ENCODE measurements at regions not wholly inside any gene's neighbourhood (a gene's known extent, or its start where the extent isn't known, plus 50 kb on each side); places are given as distances from the start of the nearest gene placed in this dataset.

DNA sequence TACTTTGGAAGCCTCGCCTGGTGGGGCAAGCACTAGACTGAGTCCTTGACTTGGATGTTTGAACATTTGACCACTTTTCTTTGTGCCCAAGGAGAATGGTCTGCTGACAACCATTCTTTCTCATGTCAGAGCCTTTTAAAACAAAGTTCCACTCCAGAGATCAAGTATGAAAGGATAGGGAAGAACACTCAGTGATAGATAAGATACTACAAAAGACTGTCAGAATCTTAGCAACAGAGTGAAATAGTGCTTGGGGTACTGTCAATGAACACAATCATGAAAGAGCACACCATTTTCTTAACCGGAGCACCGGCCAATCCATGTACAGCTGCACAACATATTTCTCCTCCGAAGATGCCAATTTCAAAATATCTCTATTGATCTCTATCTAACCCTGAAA is 82.8 kb upstream of the ADO start:
- Histone ChIP-seq H3K9me3 (ENCODE audit: low read depth, low read length) (no peaks in the 10 kb centered on the region), H3K4me2 (ENCODE audit: insufficient read depth, low read length) (no peak overlapping the region), H3K27me3 (ENCODE audit: insufficient read depth, low read length) (peaks cover 26% of the 10 kb centered on the region), H3K36me3 (ENCODE audit: insufficient read depth, low read length) (no peaks in the 10 kb centered on the region), H3K27ac (ENCODE audit: low read depth, low read length) (no peak overlapping the region), H3K4me1 (ENCODE audit: insufficient read depth, low read length) (no peaks in the 10 kb centered on the region), H4K20me1 (ENCODE audit: insufficient read depth, low read length) (no peaks in the 10 kb centered on the region), H2AFZ (ENCODE audit: low read length) (no peak overlapping the region), H3K4me3 (ENCODE audit: insufficient read depth, low read length) (no peak overlapping the region), H3K79me2 (ENCODE audit: insufficient read depth, low read length) (no peaks in the 10 kb centered on the region)
- no peak for DNase-seq (ENCODE audit: insufficient read length, low spot score, missing footprints)
- TF ChIP-seq, protein P1, sequence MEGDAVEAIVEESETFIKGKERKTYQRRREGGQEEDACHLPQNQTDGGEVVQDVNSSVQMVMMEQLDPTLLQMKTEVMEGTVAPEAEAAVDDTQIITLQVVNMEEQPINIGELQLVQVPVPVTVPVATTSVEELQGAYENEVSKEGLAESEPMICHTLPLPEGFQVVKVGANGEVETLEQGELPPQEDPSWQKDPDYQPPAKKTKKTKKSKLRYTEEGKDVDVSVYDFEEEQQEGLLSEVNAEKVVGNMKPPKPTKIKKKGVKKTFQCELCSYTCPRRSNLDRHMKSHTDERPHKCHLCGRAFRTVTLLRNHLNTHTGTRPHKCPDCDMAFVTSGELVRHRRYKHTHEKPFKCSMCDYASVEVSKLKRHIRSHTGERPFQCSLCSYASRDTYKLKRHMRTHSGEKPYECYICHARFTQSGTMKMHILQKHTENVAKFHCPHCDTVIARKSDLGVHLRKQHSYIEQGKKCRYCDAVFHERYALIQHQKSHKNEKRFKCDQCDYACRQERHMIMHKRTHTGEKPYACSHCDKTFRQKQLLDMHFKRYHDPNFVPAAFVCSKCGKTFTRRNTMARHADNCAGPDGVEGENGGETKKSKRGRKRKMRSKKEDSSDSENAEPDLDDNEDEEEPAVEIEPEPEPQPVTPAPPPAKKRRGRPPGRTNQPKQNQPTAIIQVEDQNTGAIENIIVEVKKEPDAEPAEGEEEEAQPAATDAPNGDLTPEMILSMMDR (IDR thresholded peaks at IDR 0.05; ENCODE audit: extremely low read depth, low read depth, low read length), result no peak

DNA sequence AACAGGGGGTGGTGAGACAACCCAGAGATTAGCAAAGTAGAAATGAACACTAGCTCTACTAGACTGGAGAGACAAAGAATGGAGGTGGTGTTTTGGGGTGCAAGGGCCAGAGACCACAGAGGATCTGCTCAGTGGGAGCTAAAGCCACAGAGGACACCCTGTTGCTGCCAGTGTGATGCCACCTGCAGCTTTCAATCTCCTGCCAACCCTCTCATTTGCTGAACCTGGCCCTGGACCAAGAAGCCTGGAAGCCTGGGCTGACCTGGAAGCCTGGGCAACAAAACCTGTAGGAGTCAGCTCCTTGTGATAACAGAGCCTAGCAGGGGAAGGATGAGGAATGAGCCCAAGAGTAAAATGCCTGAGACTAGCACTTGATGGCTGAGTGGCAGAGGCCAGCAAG is 81.1 kb upstream of the ADO start:
- Histone ChIP-seq H3K9me3 (ENCODE audit: low read depth, low read length) (no peaks in the 10 kb centered on the region), H3K4me2 (ENCODE audit: insufficient read depth, low read length) (no peak overlapping the region), H3K27ac (ENCODE audit: low read depth, low read length) (no peak overlapping the region), H4K20me1 (ENCODE audit: insufficient read depth, low read length) (no peaks in the 10 kb centered on the region), H3K36me3 (ENCODE audit: insufficient read depth, low read length) (no peaks in the 10 kb centered on the region), H3K79me2 (ENCODE audit: insufficient read depth, low read length) (no peaks in the 10 kb centered on the region), H2AFZ (ENCODE audit: low read length) (no peak overlapping the region), H3K4me1 (ENCODE audit: insufficient read depth, low read length) (no peaks in the 10 kb centered on the region), H3K27me3 (ENCODE audit: insufficient read depth, low read length) (peaks cover 28% of the 10 kb centered on the region), H3K4me3 (ENCODE audit: insufficient read depth, low read length) (no peak overlapping the region)
- TF ChIP-seq, protein P1 (IDR thresholded peaks at IDR 0.05; ENCODE audit: extremely low read depth, low read depth, low read length), result no peak
- no peak for DNase-seq (ENCODE audit: insufficient read length, low spot score, missing footprints)

DNA sequence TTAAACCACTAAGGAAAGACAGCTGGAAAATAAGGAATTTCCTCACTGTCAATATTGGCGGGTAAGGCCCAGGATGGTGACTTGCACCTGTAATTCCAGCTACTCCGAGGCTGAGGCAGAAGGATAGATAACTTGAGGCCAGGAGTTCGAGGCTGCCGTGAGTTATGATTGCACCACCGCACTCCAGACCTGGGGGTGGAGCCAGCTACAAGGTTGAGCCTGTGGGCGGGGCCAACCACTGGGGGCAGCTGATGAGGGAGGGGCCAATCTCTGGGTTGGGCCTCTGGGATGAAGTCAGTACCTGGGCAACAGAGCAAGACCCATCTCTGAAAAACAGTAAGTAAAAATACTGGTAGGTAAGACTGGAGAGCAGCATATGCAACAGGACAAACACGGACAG is 80.1 kb upstream of the ADO start:
- H3K27ac ChIP-seq (ENCODE audit: low read depth, low read length), result no peak overlapping the region
- H3K79me2 ChIP-seq (ENCODE audit: insufficient read depth, low read length), result no peaks in the 10 kb centered on the region
- TF ChIP-seq, protein P1 (IDR thresholded peaks at IDR 0.05; ENCODE audit: extremely low read depth, low read depth, low read length), result no peak
- H3K27me3 ChIP-seq (ENCODE audit: insufficient read depth, low read length), result peaks cover 33% of the 10 kb centered on the region
- H3K4me3 ChIP-seq (ENCODE audit: insufficient read depth, low read length), result no peak overlapping the region
- no peaks in the 10 kb centered on the region for H3K36me3 ChIP-seq (ENCODE audit: insufficient read depth, low read length)
- DNase-seq (ENCODE audit: insufficient read length, low spot score, missing footprints), result peak; percentile 5
- H3K4me1 ChIP-seq (ENCODE audit: insufficient read depth, low read length), result no peaks in the 10 kb centered on the region
- no peak overlapping the region for H3K4me2 ChIP-seq (ENCODE audit: insufficient read depth, low read length)
- no peak overlapping the region for H2AFZ ChIP-seq (ENCODE audit: low read length)
- H3K9me3 ChIP-seq (ENCODE audit: low read depth, low read length), result no peaks in the 10 kb centered on the region
- no peaks in the 10 kb centered on the region for H4K20me1 ChIP-seq (ENCODE audit: insufficient read depth, low read length)

DNA sequence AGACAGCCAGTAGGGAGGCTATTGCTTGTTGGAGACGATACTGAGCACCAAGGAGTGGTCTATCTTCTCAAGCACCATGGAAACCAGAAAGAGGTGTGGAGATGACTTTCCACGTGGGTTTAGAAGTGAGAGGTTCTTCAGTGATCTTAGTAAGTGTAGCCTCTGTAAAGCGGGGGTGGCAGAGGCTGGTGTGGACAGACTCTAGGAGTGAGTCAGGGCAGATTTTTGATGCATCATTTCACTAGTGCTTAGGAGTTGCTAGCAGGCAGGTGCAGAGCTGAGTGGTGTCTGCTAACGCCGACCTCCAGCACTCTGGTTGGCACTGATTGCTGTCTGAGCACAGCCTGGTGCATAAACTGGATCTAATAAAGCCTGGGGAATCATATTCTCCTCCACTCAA is 78.4 kb upstream of the ADO start:
- DNase-seq (ENCODE audit: insufficient read length, low spot score, missing footprints), result no peak
- Histone ChIP-seq H3K27me3 (ENCODE audit: insufficient read depth, low read length) (peaks cover 29% of the 10 kb centered on the region), H3K9me3 (ENCODE audit: low read depth, low read length) (no peaks in the 10 kb centered on the region), H3K27ac (ENCODE audit: low read depth, low read length) (no peak overlapping the region), H4K20me1 (ENCODE audit: insufficient read depth, low read length) (no peaks in the 10 kb centered on the region), H3K36me3 (ENCODE audit: insufficient read depth, low read length) (no peaks in the 10 kb centered on the region), H2AFZ (ENCODE audit: low read length) (no peak overlapping the region), H3K79me2 (ENCODE audit: insufficient read depth, low read length) (no peaks in the 10 kb centered on the region), H3K4me2 (ENCODE audit: insufficient read depth, low read length) (no peak overlapping the region), H3K4me3 (ENCODE audit: insufficient read depth, low read length) (no peak overlapping the region), H3K4me1 (ENCODE audit: insufficient read depth, low read length) (no peaks in the 10 kb centered on the region)
- TF ChIP-seq, protein P1 (IDR thresholded peaks at IDR 0.05; ENCODE audit: extremely low read depth, low read depth, low read length), result no peak
